ENCODE measurements at regions not wholly inside any gene's neighbourhood (a gene's known extent, or its start where the extent isn't known, plus 50 kb on each side); places are given as distances from the start of the nearest gene placed in this dataset.
"Not testable (repeated sequence)": the region's sequence is repeated elsewhere in the genome, so short reads cannot be mapped to it uniquely, and the experiment has no call there.

DNA sequence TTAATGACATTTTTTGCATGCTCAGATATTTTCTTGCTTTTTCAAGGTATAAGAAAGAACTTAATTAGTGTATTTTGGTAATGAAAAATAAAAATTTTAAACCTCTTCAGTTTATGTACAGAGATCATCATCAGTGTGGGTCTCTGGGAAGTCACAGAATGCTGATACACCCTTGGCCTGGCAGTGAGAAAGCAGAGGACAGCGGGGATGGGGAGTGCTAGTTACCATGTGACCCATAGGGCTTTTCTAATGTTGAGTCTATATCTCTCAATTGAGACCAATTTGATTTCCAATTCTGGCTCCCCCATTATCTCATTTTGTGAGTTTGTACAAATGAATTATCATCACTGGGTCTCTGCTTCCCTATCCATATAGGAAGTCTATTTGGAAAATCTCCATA is 305.7 kb downstream of the CYRIA start:
- Histone ChIP-seq H3K4me1 (ENCODE audit: control insufficient read depth in 2 of 2, insufficient read depth in 2 of 2, low read length in 1 of 2) (no peaks in the 10 kb centered on the region), H3K4me3 (ENCODE audit: low read depth in 1 of 2, low read length in 2 of 2) (no peak overlapping the region), H3K36me3 (ENCODE audit: control insufficient read depth in 2 of 2, insufficient read depth in 2 of 2, low read length in 1 of 2) (no peaks in the 10 kb centered on the region), H3K27me3 (ENCODE audit: control insufficient read depth in 1 of 2, insufficient read depth in 2 of 2, low read length in 2 of 2) (no peaks in the 10 kb centered on the region), H3K27ac (ENCODE audit: low read depth in 2 of 2, low read length in 1 of 2) (no peak overlapping the region), H3K9me3 (ENCODE audit: control insufficient read depth in 2 of 2, insufficient read depth in 1 of 2, low read depth in 1 of 2, low read length in 1 of 2) (no peaks in the 10 kb centered on the region)
- 83 to 91% methylated on average over 1 of the region's 1 CpG for WGBS, 2 donors

DNA sequence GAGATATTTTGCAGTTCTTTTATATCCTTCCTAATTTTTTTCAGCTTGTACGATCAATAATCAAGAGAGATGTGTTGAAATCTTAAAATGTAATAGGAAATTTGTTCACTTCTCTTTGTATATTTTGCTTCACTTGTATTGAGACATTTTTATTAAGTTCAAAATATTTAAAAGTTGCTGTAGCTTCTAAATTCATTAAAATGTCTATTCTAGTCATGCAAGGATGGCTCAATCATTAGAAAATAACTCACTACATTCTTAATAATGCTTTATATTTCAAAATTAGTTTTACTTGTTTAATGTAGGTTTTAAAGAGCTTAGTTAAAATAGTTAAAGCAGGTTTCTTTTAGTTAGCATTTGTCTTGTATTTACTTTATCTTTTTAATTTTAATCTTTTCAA is 308.4 kb downstream of the CYRIA start:
- Histone ChIP-seq H3K36me3 (ENCODE audit: control insufficient read depth in 2 of 2, insufficient read depth in 2 of 2, low read length in 1 of 2) (no peaks in the 10 kb centered on the region), H3K4me1 (ENCODE audit: control insufficient read depth in 2 of 2, insufficient read depth in 2 of 2, low read length in 1 of 2) (no peaks in the 10 kb centered on the region), H3K9me3 (ENCODE audit: control insufficient read depth in 2 of 2, insufficient read depth in 1 of 2, low read depth in 1 of 2, low read length in 1 of 2) (no peaks in the 10 kb centered on the region), H3K27ac (ENCODE audit: low read depth in 2 of 2, low read length in 1 of 2) (no peak overlapping the region), H3K27me3 (ENCODE audit: control insufficient read depth in 1 of 2, insufficient read depth in 2 of 2, low read length in 2 of 2) (no peaks in the 10 kb centered on the region), H3K4me3 (ENCODE audit: low read depth in 1 of 2, low read length in 2 of 2) (no peak overlapping the region)
- WGBS, 2 donors = 91 to 99% methylated on average over 1 of the region's 1 CpG

GRCh38 chr2:16351541-16351940 is 314.1 kb downstream of the CYRIA start:
- Histone ChIP-seq H3K4me3 (ENCODE audit: low read depth in 1 of 2, low read length in 2 of 2) (no peak overlapping the region), H3K27ac (ENCODE audit: low read depth in 2 of 2, low read length in 1 of 2) (no peak overlapping the region), H3K9me3 (ENCODE audit: control insufficient read depth in 2 of 2, insufficient read depth in 1 of 2, low read depth in 1 of 2, low read length in 1 of 2) (peaks cover 0 to 2% of the 10 kb centered on the region in 2 donors), H3K27me3 (ENCODE audit: control insufficient read depth in 1 of 2, insufficient read depth in 2 of 2, low read length in 2 of 2) (no peaks in the 10 kb centered on the region), H3K36me3 (ENCODE audit: control insufficient read depth in 2 of 2, insufficient read depth in 2 of 2, low read length in 1 of 2) (no peaks in the 10 kb centered on the region), H3K4me1 (ENCODE audit: control insufficient read depth in 2 of 2, insufficient read depth in 2 of 2, low read length in 1 of 2) (no peaks in the 10 kb centered on the region)
- 88 to 95% methylated on average over 2 of the region's 2 CpGs for WGBS, 2 donors

DNA sequence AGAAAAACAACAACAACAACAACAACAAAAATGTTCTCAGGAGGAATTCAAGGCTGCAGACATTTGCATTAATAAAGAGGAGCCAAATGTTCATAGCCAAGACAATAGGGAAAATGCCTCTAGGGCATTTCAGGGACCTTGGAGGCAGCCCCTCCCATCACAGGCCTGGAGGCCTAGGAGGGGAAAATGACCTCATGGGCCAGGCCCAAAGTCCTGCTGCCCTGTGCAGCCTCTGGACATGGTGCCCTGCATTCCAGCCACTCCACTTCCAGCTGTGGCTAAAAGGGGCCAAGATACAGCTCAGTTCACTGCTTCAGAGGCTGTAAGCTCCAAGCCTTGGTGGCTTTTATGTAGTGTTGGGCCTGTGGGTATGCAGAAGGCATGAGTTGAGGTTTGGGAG is 314.5 kb downstream of the CYRIA start:
- Histone ChIP-seq H3K9me3 (ENCODE audit: control insufficient read depth in 2 of 2, insufficient read depth in 1 of 2, low read depth in 1 of 2, low read length in 1 of 2) (peaks cover 0 to 2% of the 10 kb centered on the region in 2 donors), H3K27ac (ENCODE audit: low read depth in 2 of 2, low read length in 1 of 2) (no peak overlapping the region), H3K4me1 (ENCODE audit: control insufficient read depth in 2 of 2, insufficient read depth in 2 of 2, low read length in 1 of 2) (no peaks in the 10 kb centered on the region), H3K36me3 (ENCODE audit: control insufficient read depth in 2 of 2, insufficient read depth in 2 of 2, low read length in 1 of 2) (no peaks in the 10 kb centered on the region), H3K27me3 (ENCODE audit: control insufficient read depth in 1 of 2, insufficient read depth in 2 of 2, low read length in 2 of 2) (no peaks in the 10 kb centered on the region), H3K4me3 (ENCODE audit: low read depth in 1 of 2, low read length in 2 of 2) (no peak overlapping the region)

- Histone ChIP-seq H3K4me1 (ENCODE audit: control insufficient read depth in 2 of 2, insufficient read depth in 2 of 2, low read length in 1 of 2) (no peaks in the 10 kb centered on the region), H3K27me3 (ENCODE audit: control insufficient read depth in 1 of 2, insufficient read depth in 2 of 2, low read length in 2 of 2) (no peaks in the 10 kb centered on the region), H3K27ac (ENCODE audit: low read depth in 2 of 2, low read length in 1 of 2) (no peak overlapping the region), H3K9me3 (ENCODE audit: control insufficient read depth in 2 of 2, insufficient read depth in 1 of 2, low read depth in 1 of 2, low read length in 1 of 2) (peaks cover 0 to 2% of the 10 kb centered on the region in 2 donors), H3K4me3 (ENCODE audit: low read depth in 1 of 2, low read length in 2 of 2) (no peak overlapping the region), H3K36me3 (ENCODE audit: control insufficient read depth in 2 of 2, insufficient read depth in 2 of 2, low read length in 1 of 2) (no peaks in the 10 kb centered on the region)
- WGBS, 2 donors = 62 to 63% methylated on average over 3 of the region's 3 CpGs
Measured at GRCh38 chr2:16350211-16350610, 315.4 kb downstream of the CYRIA start.

DNA sequence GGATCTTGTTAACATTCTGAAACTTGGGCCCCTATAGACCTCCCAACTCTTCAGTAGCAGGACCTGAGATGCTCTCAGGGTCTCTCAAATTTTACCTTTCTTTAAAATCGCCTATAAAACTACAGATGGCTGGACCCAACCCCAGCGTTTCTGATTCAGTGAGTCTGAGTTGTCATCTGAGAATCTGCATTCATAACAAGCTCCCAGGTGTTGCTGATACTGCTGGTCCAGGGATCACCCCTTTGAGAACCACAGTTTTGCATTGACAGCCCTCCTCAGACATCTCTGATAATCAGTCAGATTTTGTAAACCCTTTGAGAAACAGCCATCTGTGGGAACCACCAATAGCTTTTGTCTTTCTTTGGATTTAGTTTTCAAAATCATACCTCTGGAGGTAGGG is 315.8 kb downstream of the CYRIA start:
- H3K9me3 ChIP-seq (ENCODE audit: control insufficient read depth in 2 of 2, insufficient read depth in 1 of 2, low read depth in 1 of 2, low read length in 1 of 2) = peaks cover 0 to 2% of the 10 kb centered on the region in 2 donors
- no peaks in the 10 kb centered on the region for H3K27me3 ChIP-seq (ENCODE audit: control insufficient read depth in 1 of 2, insufficient read depth in 2 of 2, low read length in 2 of 2)
- WGBS, 2 donors = 26 to 35% methylated on average over 2 of the region's 2 CpGs
- no peaks in the 10 kb centered on the region for H3K4me1 ChIP-seq (ENCODE audit: control insufficient read depth in 2 of 2, insufficient read depth in 2 of 2, low read length in 1 of 2)
- H3K36me3 ChIP-seq (ENCODE audit: control insufficient read depth in 2 of 2, insufficient read depth in 2 of 2, low read length in 1 of 2) = no peaks in the 10 kb centered on the region
- H3K27ac ChIP-seq (ENCODE audit: low read depth in 2 of 2, low read length in 1 of 2) = no peak overlapping the region
- no peak overlapping the region for H3K4me3 ChIP-seq (ENCODE audit: low read depth in 1 of 2, low read length in 2 of 2)

GRCh38 chr2:16348821-16349515 is 316.7 kb downstream of the CYRIA start:
- H3K4me3 ChIP-seq (ENCODE audit: low read depth in 1 of 2, low read length in 2 of 2) = no peak overlapping the region
- H3K9me3 ChIP-seq (ENCODE audit: control insufficient read depth in 2 of 2, insufficient read depth in 1 of 2, low read depth in 1 of 2, low read length in 1 of 2) = peaks cover 0 to 2% of the 10 kb centered on the region in 2 donors
- no peaks in the 10 kb centered on the region for H3K27me3 ChIP-seq (ENCODE audit: control insufficient read depth in 1 of 2, insufficient read depth in 2 of 2, low read length in 2 of 2)
- H3K4me1 ChIP-seq (ENCODE audit: control insufficient read depth in 2 of 2, insufficient read depth in 2 of 2, low read length in 1 of 2) = no peaks in the 10 kb centered on the region
- H3K36me3 ChIP-seq (ENCODE audit: control insufficient read depth in 2 of 2, insufficient read depth in 2 of 2, low read length in 1 of 2) = no peaks in the 10 kb centered on the region
- H3K27ac ChIP-seq (ENCODE audit: low read depth in 2 of 2, low read length in 1 of 2) = no peak overlapping the region
- WGBS, 2 donors = 41 to 42% methylated on average over 3 of the region's 3 CpGs

DNA sequence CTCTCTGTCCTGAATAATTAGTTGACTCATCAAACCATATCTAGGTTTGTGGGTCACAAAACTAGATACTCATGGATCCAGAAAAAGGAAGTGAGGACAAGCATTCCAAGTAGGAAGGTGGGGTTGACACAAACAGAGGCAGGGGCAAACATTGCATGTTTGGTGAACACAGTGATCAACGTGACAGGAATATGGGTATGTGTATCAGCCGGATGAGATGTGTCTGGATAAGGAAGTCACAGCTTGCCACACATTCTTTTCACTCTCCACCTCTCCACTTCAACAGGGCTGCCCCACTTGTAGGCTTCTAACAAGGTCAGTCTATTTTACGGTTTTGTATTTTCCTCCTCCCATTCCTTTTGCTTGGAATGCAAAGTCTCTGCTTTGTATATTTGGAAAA is 319.0 kb downstream of the CYRIA start:
- Histone ChIP-seq H3K36me3 (ENCODE audit: control insufficient read depth in 2 of 2, insufficient read depth in 2 of 2, low read length in 1 of 2) (no peaks in the 10 kb centered on the region), H3K9me3 (ENCODE audit: control insufficient read depth in 2 of 2, insufficient read depth in 1 of 2, low read depth in 1 of 2, low read length in 1 of 2) (peaks cover 0 to 2% of the 10 kb centered on the region in 2 donors), H3K4me3 (ENCODE audit: low read depth in 1 of 2, low read length in 2 of 2) (no peak overlapping the region), H3K4me1 (ENCODE audit: control insufficient read depth in 2 of 2, insufficient read depth in 2 of 2, low read length in 1 of 2) (no peaks in the 10 kb centered on the region), H3K27me3 (ENCODE audit: control insufficient read depth in 1 of 2, insufficient read depth in 2 of 2, low read length in 2 of 2) (no peaks in the 10 kb centered on the region), H3K27ac (ENCODE audit: low read depth in 2 of 2, low read length in 1 of 2) (no peak overlapping the region)
- 74 to 75% methylated on average over 3 of the region's 3 CpGs for WGBS, 2 donors

DNA sequence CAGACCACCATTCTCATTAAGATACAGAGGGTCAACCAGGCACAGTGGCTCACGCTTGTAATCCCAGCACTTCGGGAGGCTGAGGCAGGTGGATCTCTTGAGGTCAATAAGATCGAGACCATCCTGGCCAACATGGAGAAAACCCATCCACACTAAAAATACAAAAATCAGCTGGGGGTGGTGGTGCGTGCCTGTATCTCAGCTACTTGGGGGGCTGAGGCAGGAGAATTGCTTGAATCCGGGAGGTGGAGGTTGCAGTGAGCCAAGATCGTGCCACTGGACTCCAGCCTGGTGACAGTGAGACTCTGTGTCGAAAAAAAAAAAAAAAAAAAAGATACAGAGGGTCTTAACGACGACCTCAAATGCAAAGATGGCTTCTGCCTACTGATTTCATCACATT is 320.4 kb downstream of the CYRIA start:
- H3K9me3 ChIP-seq (ENCODE audit: control insufficient read depth in 2 of 2, insufficient read depth in 1 of 2, low read depth in 1 of 2, low read length in 1 of 2); H3K27ac ChIP-seq (ENCODE audit: low read depth in 2 of 2, low read length in 1 of 2); H3K27me3 ChIP-seq (ENCODE audit: control insufficient read depth in 1 of 2, insufficient read depth in 2 of 2, low read length in 2 of 2); H3K4me1 ChIP-seq (ENCODE audit: control insufficient read depth in 2 of 2, insufficient read depth in 2 of 2, low read length in 1 of 2); H3K4me3 ChIP-seq (ENCODE audit: low read depth in 1 of 2, low read length in 2 of 2); H3K36me3 ChIP-seq (ENCODE audit: control insufficient read depth in 2 of 2, insufficient read depth in 2 of 2, low read length in 1 of 2): not testable (repeated sequence)
- WGBS, 2 donors = 84 to 88% methylated on average over 9 of the region's 9 CpGs

GRCh38 chr2:16339206-16339605 is 326.4 kb downstream of the CYRIA start:
- H3K27ac ChIP-seq (ENCODE audit: low read depth in 2 of 2, low read length in 1 of 2) = no peak overlapping the region
- no peak overlapping the region for H3K4me3 ChIP-seq (ENCODE audit: low read depth in 1 of 2, low read length in 2 of 2)
- no peaks in the 10 kb centered on the region for H3K27me3 ChIP-seq (ENCODE audit: control insufficient read depth in 1 of 2, insufficient read depth in 2 of 2, low read length in 2 of 2)
- H3K4me1 ChIP-seq (ENCODE audit: control insufficient read depth in 2 of 2, insufficient read depth in 2 of 2, low read length in 1 of 2) = no peaks in the 10 kb centered on the region
- no peaks in the 10 kb centered on the region for H3K36me3 ChIP-seq (ENCODE audit: control insufficient read depth in 2 of 2, insufficient read depth in 2 of 2, low read length in 1 of 2)
- WGBS, 2 donors = 78 to 87% methylated on average over 1 of the region's 1 CpG
- H3K9me3 ChIP-seq (ENCODE audit: control insufficient read depth in 2 of 2, insufficient read depth in 1 of 2, low read depth in 1 of 2, low read length in 1 of 2) = no peaks in the 10 kb centered on the region

Measured in esophagus (tissue), 2 donors.